Heart left ventricle (tissue), 16 donors: ENCODE measurements at regions not wholly inside any gene's neighbourhood (a gene's known extent, or its start where the extent isn't known, plus 50 kb on each side); places are given as distances from the start of the nearest gene placed in this dataset.

ENCODE experiments used
- ATAC-seq, 4 donors: fragments of 200-7000 bp; cut with Tn5 transposase; one replicate each; pipeline ENCODE4 v1.9.1; 2020 to 2022; ENCODE audit warnings: moderate library complexity in 4 of 4, mild to moderate bottlenecking in 3 of 4, moderate number of reproducible peaks in 1 of 4
- DNase-seq, 5 donors: peaks; one replicate each; pipeline ENCODE4 v3.0.0-alpha.2; 2020
- H3K27ac ChIP-seq, 12 donors: fragments of 200-600 bp; sonication (generic) in 4 of 12; one replicate each; pipeline versions ENCODE4 v1.5.0 to v1.8.0; 2016 to 2022; ENCODE audit warnings: mild to moderate bottlenecking in 2 of 12
- H3K27me3 ChIP-seq, 9 donors: fragments of 200-600 bp; sonication (generic) in 2 of 9; one replicate each; pipeline versions ENCODE4 v1.5.1 to v1.8.0; 2016 to 2022; ENCODE audit warnings: mild to moderate bottlenecking in 3 of 9
- H3K36me3 ChIP-seq, 9 donors: fragments of 200-600 bp; sonication (generic) in 2 of 9; one replicate each; pipeline versions ENCODE4 v1.5.0 to v1.8.0; 2018 to 2022; ENCODE audit warnings: mild to moderate bottlenecking in 2 of 9
- H3K4me1 ChIP-seq, 12 donors: fragments of 200-600 bp; sonication (generic) in 4 of 12; one replicate each; pipeline versions ENCODE4 v1.5.0 to v1.8.0; 2016 to 2022; ENCODE audit warnings: mild to moderate bottlenecking in 3 of 12
- H3K4me3 ChIP-seq, 12 donors: fragments of 200-600 bp; sonication (generic) in 4 of 12; one replicate each; pipeline versions ENCODE4 v1.5.0 to v1.8.0; 2017 to 2022; ENCODE audit warnings: mild to moderate bottlenecking in 9 of 12, moderate library complexity in 4 of 12
- H3K9me3 ChIP-seq, 12 donors: fragments of 200-600 bp; sonication (generic) in 4 of 12; one replicate each; pipeline versions ENCODE4 v1.5.0 to v1.8.0; 2016 to 2022; ENCODE audit warnings: mild to moderate bottlenecking in 1 of 12
- POLR2A ChIP-seq, 2 donors: fragments of 450-650 bp; IDR thresholded peaks; one replicate each; pipeline ENCODE4 v1.6.1; 2017; ENCODE audit warnings: antibody characterized with exemption in 2 of 2, mild to moderate bottlenecking in 2 of 2, moderate library complexity in 2 of 2
- WGBS, 4 donors: extraction: QIAGEN DNeasy Blood & Tissue Kit in 2 of 4; methylation state at CpG; one replicate each; pipeline versions ENCODE4 v1.1.5 to v1.1.7; 2013 to 2018; 5-methylcytosine and 5-hydroxymethylcytosine counted together
- intact Hi-C, 10 donors: fragments of 100-400 bp; cut with DNase I; formaldehyde crosslinking; loops; one replicate each; pipeline versions ENCODE4 v1.11.1 to v1.14.2; 2022
- TF ChIP-seq, protein P1 (sequence below), 12 donors: fragments of 200-600 bp; sonication (generic) in 4 of 12; IDR thresholded peaks; one replicate each; pipeline versions ENCODE4 v1.5.0 to v1.8.0; 2018 to 2022; ENCODE audit warnings: antibody characterized with exemption in 12 of 12, mild to moderate bottlenecking in 5 of 12
- donor health status: ischemic (EF 13 %, LVEDD 7.1; RV severe dilation, severe dysfunction).
- donor health status: healthy with polysubstance abuse.
- donor health status: DM: no; HTN: yes; CAD: no.
- donor health status: DM: no; HTN: no; CAD: no.
- donor health status: ischemic (EF 25% LVEDD 6.9; RV normal size, moderate dysfunction).
- donor health status: ischemic (EF 25% LVEDD 5.7; RV mildly dilated, moderate dysfunction).
- donor health status: healthy.
- donor health status: DM: yes; HTN: yes; CAD: no.
- donor health status: ischemic (EF 35%, LVEDD 5.7; RV mildly dilated, moderate dysfunction).
- donor health status: nonischemic (EF 11% LVEDD 7.7; RV severe dilation, severe dysfunction).
- donor health status: DM: yes; HTN: yes; CAD: no.
- donor health status: PGD.
- donor health status: ischemic (EF 29% LVEDD 5.4; RV normal size, mild dysfunction).
- donor health status: nonischemic (EF 23%, LVEDD 6.1; RV moderate dilation, normal function).

DNA sequence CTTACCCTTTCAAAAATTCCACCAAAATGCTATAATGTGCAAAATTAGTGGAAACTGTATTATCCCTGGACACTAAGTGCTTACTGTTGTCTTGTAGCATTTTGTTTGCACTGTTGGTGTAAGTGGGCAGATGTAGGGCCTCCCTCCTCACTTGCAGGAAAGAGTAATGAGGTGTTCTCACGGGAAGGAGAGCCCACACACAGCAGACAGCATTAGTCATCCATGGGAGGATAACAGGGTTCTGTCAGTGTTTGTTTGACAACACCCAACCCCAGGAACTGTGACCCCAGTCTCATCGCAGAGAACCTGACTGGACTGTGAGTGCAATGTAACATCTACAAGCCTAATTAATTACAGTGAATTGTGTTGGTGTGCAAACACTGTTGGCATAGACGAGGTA is 58.7 kb upstream of the VSTM2A start:
- 53 to 66% (median 59%) methylated on average over 3 of the region's 3 CpGs for WGBS, 4 donors
- Histone ChIP-seq H3K4me1 (no peaks in the 10 kb centered on the region), H3K27ac (no peak overlapping the region), H3K4me3 (no peak overlapping the region), H3K27me3 (no peaks in the 10 kb centered on the region), H3K36me3 (no peaks in the 10 kb centered on the region), H3K9me3 (no peaks in the 10 kb centered on the region)
- ATAC-seq = no peak
- TF ChIP-seq POLR2A (IDR thresholded peaks at IDR 0.05) = no peak
- TF ChIP-seq, protein P1, sequence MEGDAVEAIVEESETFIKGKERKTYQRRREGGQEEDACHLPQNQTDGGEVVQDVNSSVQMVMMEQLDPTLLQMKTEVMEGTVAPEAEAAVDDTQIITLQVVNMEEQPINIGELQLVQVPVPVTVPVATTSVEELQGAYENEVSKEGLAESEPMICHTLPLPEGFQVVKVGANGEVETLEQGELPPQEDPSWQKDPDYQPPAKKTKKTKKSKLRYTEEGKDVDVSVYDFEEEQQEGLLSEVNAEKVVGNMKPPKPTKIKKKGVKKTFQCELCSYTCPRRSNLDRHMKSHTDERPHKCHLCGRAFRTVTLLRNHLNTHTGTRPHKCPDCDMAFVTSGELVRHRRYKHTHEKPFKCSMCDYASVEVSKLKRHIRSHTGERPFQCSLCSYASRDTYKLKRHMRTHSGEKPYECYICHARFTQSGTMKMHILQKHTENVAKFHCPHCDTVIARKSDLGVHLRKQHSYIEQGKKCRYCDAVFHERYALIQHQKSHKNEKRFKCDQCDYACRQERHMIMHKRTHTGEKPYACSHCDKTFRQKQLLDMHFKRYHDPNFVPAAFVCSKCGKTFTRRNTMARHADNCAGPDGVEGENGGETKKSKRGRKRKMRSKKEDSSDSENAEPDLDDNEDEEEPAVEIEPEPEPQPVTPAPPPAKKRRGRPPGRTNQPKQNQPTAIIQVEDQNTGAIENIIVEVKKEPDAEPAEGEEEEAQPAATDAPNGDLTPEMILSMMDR (IDR thresholded peaks at IDR 0.05) = no peak
- intact Hi-C loops = no loop called here
- no peak for DNase-seq

DNA sequence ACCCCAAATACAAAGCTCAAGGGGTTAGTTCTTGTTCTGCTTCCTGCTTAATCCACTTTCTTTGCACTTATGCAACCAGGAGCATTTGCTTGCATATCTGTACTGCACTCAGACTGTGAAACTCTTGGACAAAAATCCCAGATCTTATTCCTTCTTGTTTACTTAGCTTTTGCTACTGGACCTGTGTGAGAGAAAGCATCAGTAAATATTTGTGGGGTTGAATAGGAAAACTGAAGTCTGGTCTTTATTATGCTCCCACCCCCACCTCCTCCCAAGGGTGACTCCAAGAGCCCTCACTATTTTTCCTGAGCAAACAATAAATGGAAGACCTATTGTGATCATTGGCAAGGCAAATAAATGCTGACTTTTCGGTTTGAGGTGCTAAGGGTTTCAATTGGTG is 57.1 kb upstream of the VSTM2A start:
- no peak for DNase-seq
- ATAC-seq = no peak
- TF ChIP-seq, protein P1 (IDR thresholded peaks at IDR 0.05) = no peak
- TF ChIP-seq POLR2A (IDR thresholded peaks at IDR 0.05) = no peak
- Histone ChIP-seq H3K9me3 (no peaks in the 10 kb centered on the region), H3K4me3 (no peak overlapping the region), H3K27ac (no peak overlapping the region), H3K4me1 (no peaks in the 10 kb centered on the region), H3K36me3 (no peaks in the 10 kb centered on the region), H3K27me3 (no peaks in the 10 kb centered on the region)
- intact Hi-C loops = no loop called here
- 62 to 69% (median 63%) methylated on average over 1 of the region's 1 CpG for WGBS, 4 donors
